Esophagus muscularis mucosa (tissue), 4 donors: ENCODE measurements at regions not wholly inside any gene's neighbourhood (a gene's known extent, or its start where the extent isn't known, plus 50 kb on each side); places are given as distances from the start of the nearest gene placed in this dataset.

Experiments used
- DNase-seq: peaks from one replicate; pipeline ENCODE4 v3.0.0-alpha.2; 2017; ENCODE audit errors: extremely low spot score
- H3K27ac ChIP-seq, 4 donors: fragments of 200-600 bp; sonication (generic); replicated peaks in 1 of 4; 1 replicate in 3 of 4; 2 replicates in 1 of 4; pipeline ENCODE4 v1.5.1; 2016 to 2019; ENCODE audit warnings: mild to moderate bottlenecking in 1 of 4
- H3K27me3 ChIP-seq, 4 donors: fragments of 200-600 bp; sonication (generic); one replicate each; pipeline versions ENCODE4 v1.5.1 to v1.6.0; 2016 to 2019
- H3K36me3 ChIP-seq, 4 donors: fragments of 200-600 bp; sonication (generic); one replicate each; pipeline ENCODE4 v1.5.1; 2016 to 2019
- H3K4me1 ChIP-seq, 4 donors: fragments of 200-600 bp; sonication (generic); one replicate each; pipeline ENCODE4 v1.5.1; 2016 to 2019
- H3K4me3 ChIP-seq, 4 donors: fragments of 200-600 bp; sonication (generic); 1 replicate in 2 of 4; 2 replicates in 2 of 4; pipeline ENCODE4 v1.5.1; 2016 to 2019; ENCODE audit warnings: mild to moderate bottlenecking in 4 of 4, moderate library complexity in 1 of 4
- H3K9me3 ChIP-seq, 4 donors: fragments of 200-600 bp; sonication (generic); 1 replicate in 3 of 4; 2 replicates in 1 of 4; pipeline ENCODE4 v1.5.1; 2016 to 2019
- EP300 ChIP-seq: sonication (generic); formaldehyde crosslinking; IDR thresholded peaks from one replicate; pipeline ENCODE4 v1.6.1; 2017; ENCODE audit warnings: antibody characterized with exemption
- POLR2A ChIP-seq: fragments of 450-650 bp; IDR thresholded peaks from one replicate; pipeline ENCODE4 v1.6.1; 2017; ENCODE audit warnings: antibody characterized with exemption, moderate library complexity, mild to moderate bottlenecking, low read depth
- POLR2AphosphoS5 ChIP-seq, 2 donors: sonication (generic); formaldehyde crosslinking; IDR thresholded peaks; one replicate each; pipeline ENCODE4 v1.6.1; 2017; ENCODE audit warnings: antibody characterized with exemption in 2 of 2
- WGBS: methylation state at CpG from one replicate; pipeline ENCODE4 v1.1.5; 2018; 5-methylcytosine and 5-hydroxymethylcytosine counted together
- intact Hi-C: fragments of 100-400 bp; cut with DNase I; formaldehyde crosslinking; loops from one replicate; pipeline ENCODE4 v1.15.1; 2023
- TF ChIP-seq, protein P1 (sequence below), 3 experiments: fragments of 200-600 bp in 2 of 3; fragments of 450-650 bp in 1 of 3; sonication (generic) in 2 of 3; IDR thresholded peaks; one replicate each; pipeline ENCODE4 v1.5.1; 2017 to 2019; ENCODE audit warnings: antibody characterized with exemption in 3 of 3, mild to moderate bottlenecking in 2 of 3, moderate library complexity in 1 of 3

DNA sequence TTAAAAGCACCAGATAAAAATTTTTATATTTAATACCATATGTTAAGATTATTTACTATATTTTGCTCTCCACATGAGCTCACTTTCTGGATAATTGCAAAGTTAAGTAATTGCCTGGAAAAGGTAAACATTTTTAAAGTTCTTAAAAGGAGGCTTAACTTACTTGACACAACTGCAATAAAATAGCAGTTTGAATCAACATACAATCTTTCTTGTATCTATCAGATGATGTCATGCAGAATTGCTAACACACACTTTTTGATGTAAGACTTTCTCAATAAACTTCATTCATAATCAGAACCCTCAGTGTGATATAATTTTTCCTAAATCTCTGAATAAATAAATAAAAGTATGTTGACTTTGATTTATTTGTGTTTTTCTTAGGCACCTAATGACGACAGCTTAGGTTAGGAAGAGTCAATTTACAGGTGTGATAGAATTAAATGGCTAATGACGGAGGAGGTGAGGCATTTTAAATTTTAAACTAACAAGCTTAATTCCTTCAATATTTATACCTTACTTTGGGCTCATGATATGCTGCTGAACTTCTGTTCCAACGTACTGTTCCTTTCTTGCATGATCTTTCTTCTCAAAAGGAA is 99.5 kb downstream of the LYPLAL1 start:
- no peaks in the 10 kb centered on the region for H3K27me3 ChIP-seq
- intact Hi-C loops = no loop called here
- peaks cover 7 to 18% (median 13%) of the 10 kb centered on the region in 4 donors for H3K4me1 ChIP-seq
- no peak for DNase-seq
- no peak overlapping the region for H3K4me3 ChIP-seq
- H3K27ac ChIP-seq = no peak overlapping the region
- TF ChIP-seq POLR2AphosphoS5 (IDR thresholded peaks at IDR 0.05) (no peak), POLR2A (no peak), EP300 (no peak)
- TF ChIP-seq, protein P1, sequence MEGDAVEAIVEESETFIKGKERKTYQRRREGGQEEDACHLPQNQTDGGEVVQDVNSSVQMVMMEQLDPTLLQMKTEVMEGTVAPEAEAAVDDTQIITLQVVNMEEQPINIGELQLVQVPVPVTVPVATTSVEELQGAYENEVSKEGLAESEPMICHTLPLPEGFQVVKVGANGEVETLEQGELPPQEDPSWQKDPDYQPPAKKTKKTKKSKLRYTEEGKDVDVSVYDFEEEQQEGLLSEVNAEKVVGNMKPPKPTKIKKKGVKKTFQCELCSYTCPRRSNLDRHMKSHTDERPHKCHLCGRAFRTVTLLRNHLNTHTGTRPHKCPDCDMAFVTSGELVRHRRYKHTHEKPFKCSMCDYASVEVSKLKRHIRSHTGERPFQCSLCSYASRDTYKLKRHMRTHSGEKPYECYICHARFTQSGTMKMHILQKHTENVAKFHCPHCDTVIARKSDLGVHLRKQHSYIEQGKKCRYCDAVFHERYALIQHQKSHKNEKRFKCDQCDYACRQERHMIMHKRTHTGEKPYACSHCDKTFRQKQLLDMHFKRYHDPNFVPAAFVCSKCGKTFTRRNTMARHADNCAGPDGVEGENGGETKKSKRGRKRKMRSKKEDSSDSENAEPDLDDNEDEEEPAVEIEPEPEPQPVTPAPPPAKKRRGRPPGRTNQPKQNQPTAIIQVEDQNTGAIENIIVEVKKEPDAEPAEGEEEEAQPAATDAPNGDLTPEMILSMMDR (IDR thresholded peaks at IDR 0.05) = no peak
- H3K9me3 ChIP-seq = no peaks in the 10 kb centered on the region
- 96% methylated on average over 3 of the region's 3 CpGs for WGBS
- H3K36me3 ChIP-seq = no peaks in the 10 kb centered on the region

DNA sequence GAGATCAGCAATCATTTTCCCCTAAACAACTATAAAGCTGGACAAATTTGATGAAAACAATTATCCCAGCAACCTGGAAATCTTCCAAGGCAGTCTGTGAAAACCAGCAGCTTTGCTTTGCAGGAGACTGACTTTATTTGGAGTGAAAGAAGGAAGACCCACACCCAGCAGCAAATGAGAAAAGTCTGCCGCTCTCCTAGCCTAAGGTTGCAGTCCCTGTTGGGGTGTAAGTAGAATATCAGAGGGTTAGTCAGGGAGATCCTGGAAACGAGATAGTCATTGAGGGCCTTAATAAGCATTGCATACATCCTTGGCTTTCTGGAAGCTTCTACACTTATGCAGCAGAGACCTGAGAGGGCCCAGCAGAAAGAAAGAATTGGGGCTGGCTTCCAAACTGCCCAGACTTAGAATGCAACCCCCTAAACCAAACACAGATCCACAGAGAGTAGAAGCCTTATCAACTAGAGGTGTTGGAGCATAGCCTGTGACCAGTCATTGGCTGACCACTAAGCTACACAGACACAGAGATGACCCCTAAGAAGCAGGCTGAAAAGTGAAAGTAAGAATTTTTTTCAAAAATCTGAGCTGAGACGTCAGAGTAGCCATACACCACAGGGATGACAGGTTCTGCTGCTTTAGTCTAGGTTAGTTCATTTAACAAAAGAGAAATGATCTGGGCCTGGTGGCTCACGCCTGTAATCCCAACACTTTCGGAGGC is 98.3 kb downstream of the LYPLAL1 start:
- intact Hi-C loops = no loop called here
- no peak for DNase-seq
- Histone ChIP-seq H3K27me3 (no peaks in the 10 kb centered on the region), H3K36me3 (no peaks in the 10 kb centered on the region), H3K4me1 (peaks cover 7 to 15% (median 13%) of the 10 kb centered on the region in 4 donors), H3K4me3 (no peak overlapping the region), H3K27ac (peak overlapping the region in 3 of 4 donors; percentile 4 to 23 (median 16)), H3K9me3 (no peaks in the 10 kb centered on the region)
- WGBS = 61% methylated on average over 5 of the region's 5 CpGs
- TF ChIP-seq, protein P1 (IDR thresholded peaks at IDR 0.05) = no peak
- no peak for TF ChIP-seq EP300
- no peak for TF ChIP-seq POLR2A
- TF ChIP-seq POLR2AphosphoS5 (IDR thresholded peaks at IDR 0.05) = no peak

DNA sequence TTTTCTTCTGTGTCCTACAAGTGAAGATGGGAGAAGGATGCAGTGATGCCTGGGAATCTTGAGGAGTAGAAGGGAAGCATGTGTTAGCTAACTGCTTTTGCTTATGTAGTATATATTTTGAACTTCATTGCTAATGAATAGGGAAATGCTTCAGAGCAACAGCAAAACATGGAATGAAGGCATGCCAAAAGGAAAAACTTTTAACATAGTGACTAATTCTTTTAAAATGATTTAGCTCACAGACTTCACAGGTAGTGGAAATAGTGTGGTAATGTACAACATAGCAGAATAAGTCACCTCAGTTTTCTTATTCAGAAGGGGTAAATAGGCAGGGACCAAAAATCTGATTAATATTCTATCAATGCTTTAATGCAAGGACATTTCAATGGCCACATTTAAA is 95.5 kb downstream of the LYPLAL1 start:
- TF ChIP-seq EP300 (no peak), POLR2AphosphoS5 (IDR thresholded peaks at IDR 0.05) (no peak), POLR2A (no peak)
- TF ChIP-seq, protein P1 (IDR thresholded peaks at IDR 0.05) = no peak
- no peak for DNase-seq
- intact Hi-C loops = no loop called here
- no peak overlapping the region for H3K4me3 ChIP-seq
- H3K27ac ChIP-seq = no peak overlapping the region
- no peaks in the 10 kb centered on the region for H3K36me3 ChIP-seq
- H3K27me3 ChIP-seq = no peaks in the 10 kb centered on the region
- no peaks in the 10 kb centered on the region for H3K9me3 ChIP-seq
- peaks cover 7 to 15% (median 13%) of the 10 kb centered on the region in 4 donors for H3K4me1 ChIP-seq

DNA sequence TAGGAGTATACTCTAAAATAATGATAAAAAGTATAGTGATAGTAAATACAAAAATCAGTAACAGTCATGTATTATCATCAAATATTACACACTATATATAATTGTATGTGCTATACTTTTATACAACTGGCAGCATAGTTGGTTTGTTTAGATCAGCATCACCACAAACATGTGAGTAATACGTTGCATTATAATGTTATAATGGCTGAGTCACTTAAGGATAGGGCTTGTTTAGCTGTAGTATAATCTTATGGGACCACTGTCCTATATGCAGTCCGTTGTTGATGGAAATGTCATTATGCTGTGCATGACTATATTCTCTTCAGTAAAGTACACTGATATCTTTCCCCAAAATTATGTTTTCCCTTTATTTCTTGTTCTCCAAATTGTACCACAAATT is 92.8 kb downstream of the LYPLAL1 start:
- WGBS = 98% methylated on average over 2 of the region's 2 CpGs
- no peak for DNase-seq
- Histone ChIP-seq H3K4me3 (no peak overlapping the region), H3K9me3 (peaks cover 0 to 7% (median 1%) of the 10 kb centered on the region in 4 donors), H3K4me1 (peaks cover 2 to 7% (median 7%) of the 10 kb centered on the region in 4 donors), H3K27me3 (no peaks in the 10 kb centered on the region), H3K27ac (no peak overlapping the region), H3K36me3 (no peaks in the 10 kb centered on the region)
- TF ChIP-seq POLR2AphosphoS5 (IDR thresholded peaks at IDR 0.05) (no peak), POLR2A (no peak), EP300 (no peak)
- TF ChIP-seq, protein P1 (IDR thresholded peaks at IDR 0.05) = no peak
- intact Hi-C loops = no loop called here
